ENCODE measurements at regions not wholly inside any gene's neighbourhood (a gene's known extent, or its start where the extent isn't known, plus 50 kb on each side); places are given as distances from the start of the nearest gene placed in this dataset.

DNA sequence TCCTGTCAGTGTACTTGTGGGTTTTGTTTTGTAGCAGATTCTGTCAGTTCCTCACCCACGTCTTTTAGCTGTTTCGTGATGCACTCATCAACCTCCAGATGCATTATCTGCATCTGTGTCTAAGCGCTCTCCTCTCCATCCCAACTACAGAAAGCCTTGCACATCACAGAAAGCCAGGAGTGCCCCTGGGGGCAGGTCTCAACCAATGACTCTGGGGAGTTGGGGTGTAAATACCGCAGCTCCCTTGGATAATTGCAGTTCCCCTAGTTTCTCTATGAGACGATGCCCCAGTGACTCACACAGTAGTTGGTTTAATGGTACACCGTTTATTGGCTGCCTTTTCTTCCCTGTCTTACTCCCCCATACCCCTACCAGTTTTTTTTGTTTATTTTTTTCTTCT, 158.1 kb downstream of the SOX4 start:
- H4K8ac ChIP-seq (replicated peaks; ENCODE audit: insufficient read length, low read depth, low read length) = no peak overlapping the region
- no peak overlapping the region for H3K27ac ChIP-seq (ENCODE audit: insufficient read length, low read depth, low read length)
- no peak for TF ChIP-seq CTCF (conservative IDR thresholded peaks at IDR 0.05)
- Mint-ChIP-seq H3K4me3 (peak overlapping the region in 1 of 2 experiments; percentile 19; a peak in 1 of 5 replicates), H3K36me3 (ENCODE audit: insufficient read depth in 1 of 3, low read depth in 3 of 3) (peaks cover 10 to 16% (median 15%) of the 10 kb centered on the region in 3 experiments), H3K9me3 (no peaks in the 10 kb centered on the region), H3K4me1 (peaks cover 70% of the 10 kb centered on the region in 2 experiments), H3K27me3 (ENCODE audit: low read depth) (no peaks in the 10 kb centered on the region), H3K27ac (peak overlapping the region; percentile 13 to 56 (median 34); a peak in 4 of 7 replicates)
- no peaks in the 10 kb centered on the region for H3K23me2 ChIP-seq (ENCODE audit: insufficient read length, low read depth, low read length, poor library complexity, severe bottlenecking)
- no peak overlapping the region for H3T11ph ChIP-seq (ENCODE audit: low read length)
- H3K9me3 ChIP-seq (ENCODE audit: control insufficient read depth, low read depth, low read length) = no peaks in the 10 kb centered on the region
- H3K4ac ChIP-seq (ENCODE audit: low read depth, low read length) = no peak overlapping the region
- no peak overlapping the region for H2AFZ ChIP-seq (ENCODE audit: low read length)
- no peaks in the 10 kb centered on the region for H3K27me3 ChIP-seq (ENCODE audit: insufficient read depth, low read length)
- no peak overlapping the region for H4K5ac ChIP-seq (ENCODE audit: insufficient read length, low read depth, low read length)
- H3K56ac ChIP-seq (ENCODE audit: insufficient read length, low read depth, low read length) = no peak overlapping the region
- H2AK5ac ChIP-seq (ENCODE audit: insufficient read length, low read length) = no peak overlapping the region
- H2BK120ac ChIP-seq (ENCODE audit: low read depth, low read length, poor library complexity, severe bottlenecking) = no peak overlapping the region
- H3K14ac ChIP-seq (ENCODE audit: insufficient read depth, low read length) = no peak overlapping the region
- peaks cover 52% of the 10 kb centered on the region; the same call in 1 of the 2 replicates for H3K79me2 ChIP-seq (ENCODE audit: insufficient read depth, low read length)
- no peak overlapping the region for H2BK12ac ChIP-seq (ENCODE audit: insufficient read length, low read depth, low read length)
- H2BK5ac ChIP-seq (ENCODE audit: insufficient read length, low read length) = no peak overlapping the region
- H4K91ac ChIP-seq (ENCODE audit: insufficient read length, low read depth, low read length) = no peak overlapping the region
- no peak overlapping the region for H3K18ac ChIP-seq (ENCODE audit: insufficient read length, low read depth, low read length)
- no peaks in the 10 kb centered on the region for H4K20me1 ChIP-seq (ENCODE audit: control insufficient read depth, insufficient read depth, insufficient read length)
- no peak for DNase-seq
- H3K4me1 ChIP-seq (ENCODE audit: insufficient read depth, low read length) = peaks cover 25% of the 10 kb centered on the region
- no peak overlapping the region for H3K23ac ChIP-seq (ENCODE audit: insufficient read length, low read depth, low read length)
- no peak overlapping the region for H2BK20ac ChIP-seq (ENCODE audit: low read depth, low read length, poor library complexity, severe bottlenecking)
- no peak overlapping the region for H3K9ac ChIP-seq (ENCODE audit: extremely low read depth, insufficient read length, low read length)
- WGBS (ENCODE audit: extremely low coverage, insufficient read length, low lambda C conversion rate) = no CpG with 5 or more reads among the region's 6 CpGs
- H2BK15ac ChIP-seq (ENCODE audit: low read depth, low read length) = no peak overlapping the region
- no peaks in the 10 kb centered on the region for H3K79me1 ChIP-seq (ENCODE audit: insufficient read depth, low read depth, low read length, poor library complexity, severe bottlenecking)
- H3K4me2 ChIP-seq (ENCODE audit: insufficient read depth, insufficient read length, low read length) = no peak overlapping the region
